ENCODE measurements at regions not wholly inside any gene's neighbourhood (a gene's known extent, or its start where the extent isn't known, plus 50 kb on each side); places are given as distances from the start of the nearest gene placed in this dataset.

GRCh38 chr4:63644396-63644795, 764.9 kb downstream of the TECRL start:
- intact Hi-C loops (cut with DNase I): no loop called here
- no peaks in the 10 kb centered on the region for H3K27me3 ChIP-seq (ENCODE audit: low read depth)

GRCh38 chr4:63637270-63637669, 772.0 kb downstream of the TECRL start:
- no peak for ATAC-seq
- DNase-seq: no peak
- H3K36me3 ChIP-seq: no peaks in the 10 kb centered on the region
- intact Hi-C loops (cut with DNase I): no loop called here
- H3K27ac ChIP-seq: no peak overlapping the region
- H3K9me3 ChIP-seq: peaks cover 5% of the 10 kb centered on the region
- TF ChIP-seq CTCF (IDR thresholded peaks at IDR 0.05): no peak
- no peak overlapping the region for H3K4me3 ChIP-seq
- no peaks in the 10 kb centered on the region for H3K4me1 ChIP-seq
- no peaks in the 10 kb centered on the region for H3K27me3 ChIP-seq (ENCODE audit: low read depth)

More at GRCh38 chr4:63644396-63644795, 764.9 kb downstream of the TECRL start:
- Histone ChIP-seq H3K4me1 (no peaks in the 10 kb centered on the region), H3K36me3 (no peaks in the 10 kb centered on the region), H3K4me3 (no peak overlapping the region), H3K27ac (no peak overlapping the region), H3K9me3 (peaks cover 3% of the 10 kb centered on the region)
- no peak for DNase-seq
- no peak for ATAC-seq
- TF ChIP-seq CTCF (IDR thresholded peaks at IDR 0.05): no peak

DNA sequence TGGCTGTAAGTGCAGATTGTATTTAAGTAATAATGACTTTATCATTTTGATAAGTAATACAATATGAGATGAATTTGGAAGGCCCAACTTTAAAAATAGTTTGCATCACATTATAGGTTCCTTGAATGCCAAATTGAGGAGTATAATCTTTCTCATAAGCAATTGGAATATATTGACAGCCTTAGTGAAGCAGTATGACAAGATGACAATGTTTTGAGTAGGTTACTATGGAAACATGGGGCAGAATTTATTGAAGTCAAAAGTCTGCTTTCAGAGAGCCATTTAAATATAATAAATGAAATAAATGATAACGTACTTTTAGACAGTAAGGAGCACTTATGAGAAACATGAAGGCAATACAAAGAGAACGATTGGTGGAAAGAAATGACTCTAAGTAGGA, 776.4 kb downstream of the TECRL start:
- DNase-seq: no peak
- no peaks in the 10 kb centered on the region for H3K4me1 ChIP-seq
- intact Hi-C loops (cut with DNase I): no loop called here
- no peaks in the 10 kb centered on the region for H3K36me3 ChIP-seq
- no peak overlapping the region for H3K27ac ChIP-seq
- H3K9me3 ChIP-seq: no peaks in the 10 kb centered on the region
- H3K4me3 ChIP-seq: no peak overlapping the region
- ATAC-seq: no peak
- no peak for TF ChIP-seq CTCF (IDR thresholded peaks at IDR 0.05)
- no peaks in the 10 kb centered on the region for H3K27me3 ChIP-seq (ENCODE audit: low read depth)

- no peak for TF ChIP-seq CTCF (IDR thresholded peaks at IDR 0.05)
- Histone ChIP-seq H3K27me3 (ENCODE audit: low read depth) (no peaks in the 10 kb centered on the region), H3K27ac (no peak overlapping the region), H3K4me3 (no peak overlapping the region), H3K9me3 (no peaks in the 10 kb centered on the region), H3K36me3 (no peaks in the 10 kb centered on the region), H3K4me1 (no peaks in the 10 kb centered on the region)
- intact Hi-C loops (cut with DNase I): no loop called here
- ATAC-seq: no peak
- no peak for DNase-seq
Observed at GRCh38 chr4:63620271-63620670, 789.0 kb downstream of the TECRL start.

- ATAC-seq: no peak
- intact Hi-C loops (cut with DNase I): no loop called here
- no peak for TF ChIP-seq CTCF (IDR thresholded peaks at IDR 0.05)
- H3K36me3 ChIP-seq: no peaks in the 10 kb centered on the region
- no peak overlapping the region for H3K4me3 ChIP-seq
- no peak overlapping the region for H3K27ac ChIP-seq
- no peaks in the 10 kb centered on the region for H3K27me3 ChIP-seq (ENCODE audit: low read depth)
- no peaks in the 10 kb centered on the region for H3K4me1 ChIP-seq
- no peak for DNase-seq
- H3K9me3 ChIP-seq: no peaks in the 10 kb centered on the region
Observed at GRCh38 chr4:63619771-63620170, 789.5 kb downstream of the TECRL start.

Measured in lower lobe of right lung (tissue), 2 donors.